ENCODE measurements at regions not wholly inside any gene's neighbourhood (a gene's known extent, or its start where the extent isn't known, plus 50 kb on each side); places are given as distances from the start of the nearest gene placed in this dataset.

DNA sequence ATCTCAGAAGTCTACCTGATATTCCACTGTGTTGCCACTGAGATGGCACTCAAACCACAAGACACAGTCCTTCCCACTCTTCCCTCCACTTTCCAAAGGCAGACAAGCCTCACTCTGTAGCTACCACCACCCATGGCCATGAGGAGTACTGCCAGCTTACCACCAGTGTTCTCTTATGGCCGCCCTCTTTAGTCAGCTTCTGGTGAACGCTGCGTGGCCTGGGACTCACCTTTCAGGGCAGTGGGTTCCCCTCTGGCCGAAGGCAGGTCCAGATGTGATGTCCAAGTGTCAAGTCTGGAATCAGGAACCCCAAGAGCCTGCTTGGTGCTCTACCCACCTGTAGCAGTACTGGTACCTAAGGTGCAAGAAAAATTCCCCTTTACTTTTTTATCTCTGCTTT is 580.8 kb downstream of the LRRIQ3 start:
- H3K9me3 ChIP-seq (replicated peaks; ENCODE audit: insufficient read depth, low read length) = no peaks in the 10 kb centered on the region
- H3K27me3 ChIP-seq (replicated peaks; ENCODE audit: insufficient read depth, low read length) = no peaks in the 10 kb centered on the region
- H3K4me2 ChIP-seq (ENCODE audit: low read depth, low read length) = no peak overlapping the region
- no peak for DNase-seq
- no peak overlapping the region for H3K9ac ChIP-seq (ENCODE audit: low read length)
- H3K79me2 ChIP-seq (ENCODE audit: low read length) = no peaks in the 10 kb centered on the region
- no peaks in the 10 kb centered on the region for H3K36me3 ChIP-seq (replicated peaks; ENCODE audit: insufficient read depth, low read length)
- H3F3A ChIP-seq (ENCODE audit: insufficient read depth, low read length) = no peaks in the 10 kb centered on the region
- H3K4me1 ChIP-seq (ENCODE audit: low read length) = no peaks in the 10 kb centered on the region
- H3K9me2 ChIP-seq (replicated peaks; ENCODE audit: insufficient read depth, low read length) = no peaks in the 10 kb centered on the region
- no peaks in the 10 kb centered on the region for H4K20me1 ChIP-seq (ENCODE audit: insufficient read depth, low read length)
- no peak for TF ChIP-seq EZH2 (optimal IDR thresholded peaks at IDR 0.05; ENCODE audit: low read depth, low read length)
- TF ChIP-seq, protein P1, sequence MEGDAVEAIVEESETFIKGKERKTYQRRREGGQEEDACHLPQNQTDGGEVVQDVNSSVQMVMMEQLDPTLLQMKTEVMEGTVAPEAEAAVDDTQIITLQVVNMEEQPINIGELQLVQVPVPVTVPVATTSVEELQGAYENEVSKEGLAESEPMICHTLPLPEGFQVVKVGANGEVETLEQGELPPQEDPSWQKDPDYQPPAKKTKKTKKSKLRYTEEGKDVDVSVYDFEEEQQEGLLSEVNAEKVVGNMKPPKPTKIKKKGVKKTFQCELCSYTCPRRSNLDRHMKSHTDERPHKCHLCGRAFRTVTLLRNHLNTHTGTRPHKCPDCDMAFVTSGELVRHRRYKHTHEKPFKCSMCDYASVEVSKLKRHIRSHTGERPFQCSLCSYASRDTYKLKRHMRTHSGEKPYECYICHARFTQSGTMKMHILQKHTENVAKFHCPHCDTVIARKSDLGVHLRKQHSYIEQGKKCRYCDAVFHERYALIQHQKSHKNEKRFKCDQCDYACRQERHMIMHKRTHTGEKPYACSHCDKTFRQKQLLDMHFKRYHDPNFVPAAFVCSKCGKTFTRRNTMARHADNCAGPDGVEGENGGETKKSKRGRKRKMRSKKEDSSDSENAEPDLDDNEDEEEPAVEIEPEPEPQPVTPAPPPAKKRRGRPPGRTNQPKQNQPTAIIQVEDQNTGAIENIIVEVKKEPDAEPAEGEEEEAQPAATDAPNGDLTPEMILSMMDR (IDR thresholded peaks at IDR 0.05; ENCODE audit: low read length) = no peak
- TF ChIP-seq EZH2phosphoT487 (IDR thresholded peaks at IDR 0.05; ENCODE audit: low read length) = no peak
- no peak overlapping the region for H3K4me3 ChIP-seq (ENCODE audit: low read length)
- no peak overlapping the region for H2AFZ ChIP-seq (ENCODE audit: low read length)
- H3K27ac ChIP-seq (ENCODE audit: low read length) = no peak overlapping the region

DNA sequence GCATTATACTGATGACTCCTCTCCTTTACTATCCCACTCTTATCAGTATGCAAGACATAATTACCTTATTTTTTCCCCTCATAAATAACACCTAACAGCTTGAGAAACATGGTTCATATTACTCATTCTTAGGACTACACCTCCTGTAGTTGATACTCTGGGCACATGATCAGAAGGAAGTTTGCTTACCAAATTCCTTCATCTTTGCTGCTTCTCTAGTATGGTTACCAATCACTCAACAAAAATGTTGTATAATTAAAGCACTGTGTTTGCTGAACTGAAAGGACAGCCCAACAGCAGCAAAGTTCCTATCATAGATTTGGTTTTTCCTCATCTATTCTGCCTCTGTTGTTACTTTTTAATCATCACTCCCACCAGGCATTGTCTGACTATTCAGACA is 586.3 kb downstream of the LRRIQ3 start:
- Histone ChIP-seq H3K27ac (ENCODE audit: low read length) (no peak overlapping the region), H4K20me1 (ENCODE audit: insufficient read depth, low read length) (no peaks in the 10 kb centered on the region), H3K4me1 (ENCODE audit: low read length) (no peaks in the 10 kb centered on the region), H3K27me3 (replicated peaks; ENCODE audit: insufficient read depth, low read length) (no peaks in the 10 kb centered on the region), H3K36me3 (replicated peaks; ENCODE audit: insufficient read depth, low read length) (no peaks in the 10 kb centered on the region), H2AFZ (ENCODE audit: low read length) (no peak overlapping the region), H3K9me3 (replicated peaks; ENCODE audit: insufficient read depth, low read length) (no peaks in the 10 kb centered on the region), H3K4me3 (ENCODE audit: low read length) (no peak overlapping the region), H3K79me2 (ENCODE audit: low read length) (no peaks in the 10 kb centered on the region), H3K9ac (ENCODE audit: low read length) (no peak overlapping the region), H3F3A (ENCODE audit: insufficient read depth, low read length) (no peaks in the 10 kb centered on the region), H3K9me2 (replicated peaks; ENCODE audit: insufficient read depth, low read length) (no peaks in the 10 kb centered on the region), H3K4me2 (ENCODE audit: low read depth, low read length) (no peak overlapping the region)
- no peak for TF ChIP-seq EZH2 (optimal IDR thresholded peaks at IDR 0.05; ENCODE audit: low read depth, low read length)
- no peak for TF ChIP-seq EZH2phosphoT487 (IDR thresholded peaks at IDR 0.05; ENCODE audit: low read length)
- TF ChIP-seq, protein P1 (IDR thresholded peaks at IDR 0.05; ENCODE audit: low read length) = no peak
- DNase-seq = no peak

DNA sequence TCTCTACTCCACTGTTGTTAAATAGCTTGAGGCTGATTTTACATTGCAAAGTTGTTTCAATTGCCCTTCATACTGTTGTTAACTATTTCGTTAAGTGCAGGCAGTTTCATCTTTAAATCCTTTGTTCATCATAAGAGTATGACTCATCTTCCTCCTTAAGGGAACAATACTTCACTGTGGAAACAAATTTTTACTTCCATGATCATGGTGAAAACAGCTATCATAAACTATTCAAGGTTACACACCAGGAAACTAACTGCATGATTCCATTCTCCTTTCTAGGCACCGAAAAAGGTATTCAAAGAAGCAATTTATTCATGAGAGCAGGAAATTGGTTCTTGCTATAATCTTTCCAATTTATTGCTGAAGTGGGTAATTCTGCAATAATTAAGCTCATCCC is 593.2 kb downstream of the LRRIQ3 start:
- no peak overlapping the region for H3K4me3 ChIP-seq (ENCODE audit: low read length)
- no peaks in the 10 kb centered on the region for H3F3A ChIP-seq (ENCODE audit: insufficient read depth, low read length)
- H4K20me1 ChIP-seq (ENCODE audit: insufficient read depth, low read length) = no peaks in the 10 kb centered on the region
- H3K36me3 ChIP-seq (replicated peaks; ENCODE audit: insufficient read depth, low read length) = no peaks in the 10 kb centered on the region
- no peaks in the 10 kb centered on the region for H3K27me3 ChIP-seq (replicated peaks; ENCODE audit: insufficient read depth, low read length)
- no peaks in the 10 kb centered on the region for H3K79me2 ChIP-seq (ENCODE audit: low read length)
- H3K27ac ChIP-seq (ENCODE audit: low read length) = no peak overlapping the region
- no peaks in the 10 kb centered on the region for H3K9me3 ChIP-seq (replicated peaks; ENCODE audit: insufficient read depth, low read length)
- H3K4me2 ChIP-seq (ENCODE audit: low read depth, low read length) = no peak overlapping the region
- H3K9me2 ChIP-seq (replicated peaks; ENCODE audit: insufficient read depth, low read length) = no peaks in the 10 kb centered on the region
- no peak overlapping the region for H3K9ac ChIP-seq (ENCODE audit: low read length)
- DNase-seq = no peak
- TF ChIP-seq EZH2 (optimal IDR thresholded peaks at IDR 0.05; ENCODE audit: low read depth, low read length) (no peak), EZH2phosphoT487 (IDR thresholded peaks at IDR 0.05; ENCODE audit: low read length) (no peak)
- TF ChIP-seq, protein P1 (IDR thresholded peaks at IDR 0.05; ENCODE audit: low read length) = no peak
- H2AFZ ChIP-seq (ENCODE audit: low read length) = no peak overlapping the region
- H3K4me1 ChIP-seq (ENCODE audit: low read length) = no peaks in the 10 kb centered on the region
